PC-3 (cell line): ENCODE measurements at regions not wholly inside any gene's neighbourhood (a gene's known extent, or its start where the extent isn't known, plus 50 kb on each side); places are given as distances from the start of the nearest gene placed in this dataset.

Experiments used
- ATAC-seq: fragments of 200-7000 bp; cut with Tn5 transposase; 2 replicates; pipeline ENCODE4 v1.9.1; 2020; ENCODE audit warnings: mild to moderate bottlenecking, moderate library complexity
- BruUV-seq: library from RNA; stranded (reverse); fragments of 400-500 nt; replicated peaks from 2 replicates; lab custom pipeline; 2021; lab: Mats Ljungman, UMichigan
- CTCF ChIA-PET: fragments of 300-600 bp; sonication (Branson Sonifier 250); formaldehyde crosslinking; loops from one replicate; lab custom pipeline; 2022; ENCODE audit warnings: antibody characterized with exemption; lab: Charles Lee
- POLR2A ChIA-PET: fragments of 300-600 bp; sonication (Branson Sonifier 250); formaldehyde crosslinking; loops from one replicate; lab custom pipeline; 2022; ENCODE audit warnings: antibody characterized with exemption; ENCODE audit not compliant: unreplicated experiment; lab: Charles Lee
- DNase-seq: peaks from one replicate; pipeline ENCODE4 v3.0.0-alpha.2; 2015
- H2AFZ ChIP-seq: fragments of 300-600 bp; sonication (generic); 2 replicates; pipeline ENCODE4 v1.6.0; 2016; ENCODE audit warnings: antibody characterized with exemption, low read length
- H3F3A ChIP-seq: fragments of 300-600 bp; sonication (generic); one replicate; pipeline ENCODE4 v1.6.0; 2017; ENCODE audit warnings: antibody characterized with exemption, low read length, control low read depth, mild to moderate bottlenecking; ENCODE audit not compliant: unreplicated experiment
- H3K27ac ChIP-seq: fragments of 300-600 bp; sonication (generic); 2 replicates; pipeline ENCODE4 v1.5.1; 2016; ENCODE audit warnings: mild to moderate bottlenecking, low read length
- H3K27me3 ChIP-seq: fragments of 300-600 bp; sonication (generic); 2 replicates; pipeline ENCODE4 v1.6.1; 2016; ENCODE audit warnings: low read length, mixed read lengths
- H3K36me3 ChIP-seq: fragments of 300-600 bp; sonication (generic); 2 replicates; pipeline ENCODE4 v1.6.1; 2016; ENCODE audit warnings: low read depth, mixed run types, low read length, mixed read lengths
- H3K4me1 ChIP-seq: fragments of 300-600 bp; sonication (generic); 2 replicates; pipeline ENCODE4 v1.5.1; 2016; ENCODE audit warnings: low read length; ENCODE audit not compliant: insufficient read depth
- H3K4me2 ChIP-seq: fragments of 300-600 bp; sonication (generic); 2 replicates; pipeline ENCODE4 v1.6.0; 2016; ENCODE audit warnings: low read length
- H3K4me3 ChIP-seq: fragments of 300-600 bp; sonication (generic); 2 replicates; pipeline ENCODE4 v1.5.1; 2016; ENCODE audit warnings: mild to moderate bottlenecking, low read length, mixed read lengths
- H3K79me2 ChIP-seq: fragments of 300-600 bp; sonication (generic); 2 replicates; pipeline ENCODE4 v1.6.1; 2017; ENCODE audit warnings: low read length, mixed read lengths
- H3K9ac ChIP-seq: fragments of 300-600 bp; sonication (generic); 2 replicates; pipeline ENCODE4 v1.6.0; 2016; ENCODE audit warnings: mild to moderate bottlenecking, low read length
- H3K9me2 ChIP-seq: fragments of 300-600 bp; sonication (generic); replicated peaks from 2 replicates; pipeline ENCODE4 v1.6.1; 2016; ENCODE audit warnings: mixed run types, low read length, mixed read lengths
- H3K9me3 ChIP-seq: fragments of 300-600 bp; sonication (generic); 2 replicates; pipeline ENCODE4 v1.6.1; 2016; ENCODE audit warnings: low read length, mixed read lengths
- H4K20me1 ChIP-seq: fragments of 300-600 bp; sonication (generic); 2 replicates; pipeline ENCODE4 v1.6.1; 2016; ENCODE audit warnings: low read length, mixed read lengths
- CTCF ChIP-seq: fragments of 300-600 bp; sonication (generic); conservative IDR thresholded peaks from 2 replicates; pipeline ENCODE4 v1.5.1; 2017; ENCODE audit warnings: antibody characterized with exemption, low read depth, mild to moderate bottlenecking, low read length
- EZH2 ChIP-seq: fragments of 300-600 bp; sonication (generic); IDR thresholded peaks from one replicate; pipeline ENCODE4 v1.6.1; 2017; ENCODE audit warnings: antibody characterized with exemption, mild to moderate bottlenecking, low read length; ENCODE audit not compliant: unreplicated experiment
- EZH2phosphoT487 ChIP-seq: fragments of 300-600 bp; sonication (generic); IDR thresholded peaks from 2 replicates; pipeline ENCODE4 v1.6.1; 2018; ENCODE audit warnings: mild to moderate bottlenecking, antibody characterized with exemption, low read length, borderline replicate concordance
- intact Hi-C: fragments of 100-400 bp; cut with micrococcal nuclease; formaldehyde crosslinking; loops from 2 replicates; pipeline ENCODE4 v1.9.0; 2023

- Histone ChIP-seq H3K9ac (no peak overlapping the region), H3K27me3 (no peaks in the 10 kb centered on the region), H3K36me3 (no peaks in the 10 kb centered on the region), H3K27ac (no peak overlapping the region), H2AFZ (no peak overlapping the region), H3K9me2 (no peaks in the 10 kb centered on the region), H3K9me3 (no peaks in the 10 kb centered on the region), H3K4me1 (peaks cover 14% of the 10 kb centered on the region), H4K20me1 (no peaks in the 10 kb centered on the region), H3K4me3 (no peak overlapping the region), H3K4me2 (no peak overlapping the region), H3K79me2 (no peaks in the 10 kb centered on the region), H3F3A (no peaks in the 10 kb centered on the region)
- ChIA-PET CTCF (no interaction called here), POLR2A (no interaction called here)
- ATAC-seq (no peak), DNase-seq (no peak)
- TF ChIP-seq EZH2phosphoT487 (no peak), EZH2 (no peak), CTCF (no peak)
- intact Hi-C loops, result no loop called here
- no TSS peak for BruUV-seq
These were observed 100.5 kb upstream of the SLC25A13 start for GRCh38 chr7:96422388-96422787.

GRCh38 chr7:96418581-96418980, 96.7 kb upstream of the SLC25A13 start:
- H3K4me3 ChIP-seq, result no peak overlapping the region
- H3F3A ChIP-seq, result no peaks in the 10 kb centered on the region
- H3K4me2 ChIP-seq, result no peak overlapping the region
- POLR2A ChIA-PET, result no interaction called here
- H3K4me1 ChIP-seq, result no peaks in the 10 kb centered on the region
- DNase-seq, result no peak
- H4K20me1 ChIP-seq, result no peaks in the 10 kb centered on the region
- H2AFZ ChIP-seq, result no peak overlapping the region
- H3K9me2 ChIP-seq, result no peaks in the 10 kb centered on the region
- no peak overlapping the region for H3K27ac ChIP-seq
- H3K36me3 ChIP-seq, result no peaks in the 10 kb centered on the region
- TF ChIP-seq EZH2phosphoT487 (no peak), EZH2 (no peak), CTCF (no peak)
- no TSS peak for BruUV-seq
- no peak for ATAC-seq
- no peaks in the 10 kb centered on the region for H3K9me3 ChIP-seq
- H3K9ac ChIP-seq, result no peak overlapping the region
- CTCF ChIA-PET, result no interaction called here
- intact Hi-C loops, result loop anchor here (5.0 to 10.0 kb wide), 3 partner anchors 179 to 376 kb away; partner anchors contain the start of gene SEM1
- no peaks in the 10 kb centered on the region for H3K27me3 ChIP-seq
- H3K79me2 ChIP-seq, result no peaks in the 10 kb centered on the region

GRCh38 chr7:96417784-96418183, 95.9 kb upstream of the SLC25A13 start:
- no peak for ATAC-seq
- Histone ChIP-seq H3K9me3 (no peaks in the 10 kb centered on the region), H3K4me3 (no peak overlapping the region), H3K27me3 (no peaks in the 10 kb centered on the region), H3K4me2 (no peak overlapping the region), H2AFZ (no peak overlapping the region), H3K9ac (no peak overlapping the region), H3K27ac (no peak overlapping the region), H3F3A (no peaks in the 10 kb centered on the region), H3K79me2 (no peaks in the 10 kb centered on the region), H4K20me1 (no peaks in the 10 kb centered on the region), H3K4me1 (no peaks in the 10 kb centered on the region), H3K36me3 (no peaks in the 10 kb centered on the region), H3K9me2 (no peaks in the 10 kb centered on the region)
- TF ChIP-seq CTCF (no peak), EZH2 (no peak), EZH2phosphoT487 (no peak)
- ChIA-PET CTCF (no interaction called here), POLR2A (no interaction called here)
- intact Hi-C loops, result loop anchor here (5.0 to 10.0 kb wide), 3 partner anchors 180 to 377 kb away; partner anchors contain the start of gene SEM1
- no peak for DNase-seq
- BruUV-seq, result no TSS peak
